GM12878 (cell line): ENCODE measurements at regions not wholly inside any gene's neighbourhood (a gene's known extent, or its start where the extent isn't known, plus 50 kb on each side); places are given as distances from the start of the nearest gene placed in this dataset.

Source experiments
- ATF7 ChIP-seq: fragments of 450-650 bp; IDR thresholded peaks from 2 replicates; pipeline ENCODE4 v1.6.1; 2016; ENCODE audit warnings: low read depth, mild to moderate bottlenecking
- BCL11A ChIP-seq: IDR thresholded peaks from 2 replicates; pipeline ENCODE4 v1.6.1; 2011; ENCODE audit warnings: low read depth, low read length
- CBX5 ChIP-seq: sonication (generic); IDR thresholded peaks from 2 replicates; pipeline ENCODE4 v1.6.1; 2016; ENCODE audit warnings: low read depth, moderate library complexity, mild to moderate bottlenecking, inconsistent platforms
- EGR1 ChIP-seq, 2 experiments: IDR thresholded peaks; 1 replicate in 1 of 2; 2 replicates in 1 of 2; pipeline ENCODE4 v1.6.1; 2011 to 2012; ENCODE audit warnings: low read depth in 2 of 2, low read length in 2 of 2, borderline replicate concordance in 1 of 2, mild to moderate bottlenecking in 1 of 2, moderate library complexity in 1 of 2
- EP300 ChIP-seq, 2 experiments: fragments of 150-350 bp in 1 of 2; IDR thresholded peaks; 2 replicates each; pipeline ENCODE4 v1.6.1; 2011 to 2012; ENCODE audit warnings: low read depth in 2 of 2, low read length in 2 of 2, borderline replicate concordance in 1 of 2, improper control_type of control experiment in 1 of 2, inconsistent platforms in 1 of 2; ENCODE audit not compliant: control insufficient read depth in 1 of 2
- KDM1A ChIP-seq: fragments of 200-600 bp; sonication (generic); IDR thresholded peaks from 2 replicates; pipeline ENCODE4 v1.6.1; 2016; ENCODE audit warnings: borderline replicate concordance
- KLF5 ChIP-seq: fragments of 450-650 bp; IDR thresholded peaks from 2 replicates; pipeline ENCODE4 v1.6.1; 2014; ENCODE audit warnings: mild to moderate bottlenecking; ENCODE audit not compliant: partially characterized antibody
- LARP7 ChIP-seq: fragments of 450-650 bp; IDR thresholded peaks from 2 replicates; pipeline ENCODE4 v1.6.1; 2017; ENCODE audit warnings: mild to moderate bottlenecking
- MYB ChIP-seq: fragments of 150-350 bp; IDR thresholded peaks from 2 replicates; pipeline ENCODE4 v1.6.1; 2014; ENCODE audit warnings: mild to moderate bottlenecking, low read depth, low read length, borderline replicate concordance
- NR2C1 ChIP-seq: fragments of 450-650 bp; IDR thresholded peaks from 2 replicates; pipeline ENCODE4 v1.6.1; 2017; ENCODE audit warnings: antibody characterized with exemption, mild to moderate bottlenecking, moderate library complexity
- PAX5 ChIP-seq: IDR thresholded peaks from 2 replicates; pipeline ENCODE4 v1.6.1; 2011; ENCODE audit warnings: low read depth, low read length, borderline replicate concordance
- PAX8 ChIP-seq: fragments of 450-650 bp; IDR thresholded peaks from 2 replicates; pipeline ENCODE4 v1.6.1; 2017; ENCODE audit warnings: mild to moderate bottlenecking, moderate library complexity
- PML ChIP-seq: IDR thresholded peaks from 2 replicates; pipeline ENCODE4 v1.6.1; 2012; ENCODE audit warnings: low read length, inconsistent platforms
- RFX5 ChIP-seq: IDR thresholded peaks from 2 replicates; pipeline ENCODE4 v1.6.1; 2011; ENCODE audit warnings: low read depth, low read length, improper control_type of control experiment
- SMAD1 ChIP-seq: fragments of 450-650 bp; IDR thresholded peaks from 2 replicates; pipeline ENCODE4 v1.6.1; 2018; ENCODE audit warnings: mild to moderate bottlenecking, low read depth; ENCODE audit not compliant: partially characterized antibody
- SREBF1 ChIP-seq: IDR thresholded peaks from 2 replicates; pipeline ENCODE4 v1.6.1; 2012; ENCODE audit warnings: mild to moderate bottlenecking, low read length
- SRF ChIP-seq, 2 experiments: IDR thresholded peaks; 2 replicates each; pipeline ENCODE4 v1.6.1; 2011; ENCODE audit warnings: low read depth in 2 of 2, low read length in 2 of 2, mild to moderate bottlenecking in 1 of 2, moderate library complexity in 1 of 2
- TARDBP ChIP-seq: IDR thresholded peaks from 2 replicates; pipeline ENCODE4 v1.6.1; 2016; ENCODE audit warnings: borderline replicate concordance
- WRNIP1 ChIP-seq: IDR thresholded peaks from 2 replicates; pipeline ENCODE4 v1.6.1; 2011; ENCODE audit warnings: low read depth, low read length, improper control_type of control experiment, borderline replicate concordance
- ZZZ3 ChIP-seq: IDR thresholded peaks from 2 replicates; pipeline ENCODE4 v1.6.1; 2011; ENCODE audit warnings: low read depth; ENCODE audit not compliant: control insufficient read depth, insufficient read length
- TF ChIP-seq, protein P1 (sequence below): IDR thresholded peaks from 2 replicates; pipeline ENCODE4 v1.6.1; 2012; ENCODE audit warnings: low read depth, low read length, improper control_type of control experiment
- TF ChIP-seq, protein P2 (sequence below): fragments of 450-650 bp; IDR thresholded peaks from 2 replicates; pipeline ENCODE4 v1.6.1; 2016; ENCODE audit warnings: mild to moderate bottlenecking, moderate library complexity, borderline replicate concordance
- TF ChIP-seq, protein P3 (sequence below): fragments of 450-650 bp; IDR thresholded peaks from 2 replicates; pipeline ENCODE4 v1.6.1; 2018; ENCODE audit warnings: borderline replicate concordance, mild to moderate bottlenecking; ENCODE audit not compliant: partially characterized antibody
- TF ChIP-seq, protein P4 (sequence below): fragments of 450-650 bp; IDR thresholded peaks from 2 replicates; pipeline ENCODE4 v1.6.1; 2016; ENCODE audit warnings: mild to moderate bottlenecking

DNA sequence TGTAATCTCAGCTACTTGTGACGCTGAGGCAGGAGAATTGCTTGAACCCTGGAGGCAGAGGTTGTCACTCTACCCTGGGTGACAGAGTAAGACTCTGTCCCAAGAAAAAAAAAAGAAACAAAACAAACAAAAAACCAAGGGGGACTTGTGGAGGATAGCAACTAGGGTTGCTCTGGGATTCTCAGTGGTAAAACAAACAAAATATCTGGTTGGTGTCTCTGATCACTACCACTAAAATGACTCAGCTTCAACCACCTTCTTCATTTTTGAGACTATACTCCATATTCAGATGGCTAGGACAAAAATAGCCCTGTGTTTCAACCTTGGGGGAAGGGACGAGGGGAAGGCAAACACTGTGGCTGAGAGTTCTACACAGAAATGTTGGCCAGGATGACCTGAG is 110.3 kb downstream of the ARRDC3 start (continued):
- TF ChIP-seq EP300 (IDR thresholded peaks at IDR 0.05; ENCODE audit: borderline replicate concordance in 1 of 2, control insufficient read depth in 1 of 2, low read depth in 2 of 2, low read length in 2 of 2) = peak; percentile 78 to 88
- no peak for TF ChIP-seq KLF5
- peak; percentile 78 for TF ChIP-seq ATF7
- TF ChIP-seq SREBF1 = peak; percentile 70; the same call in 1 of the 2 replicates
- TF ChIP-seq CBX5 = peak; percentile 72; the same call in 1 of the 2 replicates
- no peak for TF ChIP-seq PAX8
- peak; percentile 94 for TF ChIP-seq BCL11A
- TF ChIP-seq PAX5 = peak; percentile 94
- TF ChIP-seq MYB = no peak
- no peak for TF ChIP-seq RFX5
- no peak for TF ChIP-seq ZZZ3
- TF ChIP-seq EGR1 (IDR thresholded peaks at IDR 0.05; ENCODE audit: borderline replicate concordance in 1 of 2, low read depth in 2 of 2, low read length in 2 of 2) = no peak
- TF ChIP-seq, protein P1, sequence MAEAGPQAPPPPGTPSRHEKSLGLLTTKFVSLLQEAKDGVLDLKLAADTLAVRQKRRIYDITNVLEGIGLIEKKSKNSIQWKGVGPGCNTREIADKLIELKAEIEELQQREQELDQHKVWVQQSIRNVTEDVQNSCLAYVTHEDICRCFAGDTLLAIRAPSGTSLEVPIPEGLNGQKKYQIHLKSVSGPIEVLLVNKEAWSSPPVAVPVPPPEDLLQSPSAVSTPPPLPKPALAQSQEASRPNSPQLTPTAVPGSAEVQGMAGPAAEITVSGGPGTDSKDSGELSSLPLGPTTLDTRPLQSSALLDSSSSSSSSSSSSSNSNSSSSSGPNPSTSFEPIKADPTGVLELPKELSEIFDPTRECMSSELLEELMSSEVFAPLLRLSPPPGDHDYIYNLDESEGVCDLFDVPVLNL = no peak
- TF ChIP-seq, protein P2, sequence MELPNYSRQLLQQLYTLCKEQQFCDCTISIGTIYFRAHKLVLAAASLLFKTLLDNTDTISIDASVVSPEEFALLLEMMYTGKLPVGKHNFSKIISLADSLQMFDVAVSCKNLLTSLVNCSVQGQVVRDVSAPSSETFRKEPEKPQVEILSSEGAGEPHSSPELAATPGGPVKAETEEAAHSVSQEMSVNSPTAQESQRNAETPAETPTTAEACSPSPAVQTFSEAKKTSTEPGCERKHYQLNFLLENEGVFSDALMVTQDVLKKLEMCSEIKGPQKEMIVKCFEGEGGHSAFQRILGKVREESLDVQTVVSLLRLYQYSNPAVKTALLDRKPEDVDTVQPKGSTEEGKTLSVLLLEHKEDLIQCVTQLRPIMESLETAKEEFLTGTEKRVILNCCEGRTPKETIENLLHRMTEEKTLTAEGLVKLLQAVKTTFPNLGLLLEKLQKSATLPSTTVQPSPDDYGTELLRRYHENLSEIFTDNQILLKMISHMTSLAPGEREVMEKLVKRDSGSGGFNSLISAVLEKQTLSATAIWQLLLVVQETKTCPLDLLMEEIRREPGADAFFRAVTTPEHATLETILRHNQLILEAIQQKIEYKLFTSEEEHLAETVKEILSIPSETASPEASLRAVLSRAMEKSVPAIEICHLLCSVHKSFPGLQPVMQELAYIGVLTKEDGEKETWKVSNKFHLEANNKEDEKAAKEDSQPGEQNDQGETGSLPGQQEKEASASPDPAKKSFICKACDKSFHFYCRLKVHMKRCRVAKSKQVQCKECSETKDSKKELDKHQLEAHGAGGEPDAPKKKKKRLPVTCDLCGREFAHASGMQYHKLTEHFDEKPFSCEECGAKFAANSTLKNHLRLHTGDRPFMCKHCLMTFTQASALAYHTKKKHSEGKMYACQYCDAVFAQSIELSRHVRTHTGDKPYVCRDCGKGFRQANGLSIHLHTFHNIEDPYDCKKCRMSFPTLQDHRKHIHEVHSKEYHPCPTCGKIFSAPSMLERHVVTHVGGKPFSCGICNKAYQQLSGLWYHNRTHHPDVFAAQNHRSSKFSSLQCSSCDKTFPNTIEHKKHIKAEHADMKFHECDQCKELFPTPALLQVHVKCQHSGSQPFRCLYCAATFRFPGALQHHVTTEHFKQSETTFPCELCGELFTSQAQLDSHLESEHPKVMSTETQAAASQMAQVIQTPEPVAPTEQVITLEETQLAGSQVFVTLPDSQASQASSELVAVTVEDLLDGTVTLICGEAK = no peak
- TF ChIP-seq WRNIP1 = no peak
- no peak for TF ChIP-seq TARDBP
- no peak for TF ChIP-seq SMAD1
- TF ChIP-seq SRF (IDR thresholded peaks at IDR 0.05; ENCODE audit: low read depth in 2 of 2, low read length in 2 of 2) = peak in 1 of 2 experiments; percentile 67; a peak in 2 of 4 replicates
- TF ChIP-seq KDM1A = no peak
- TF ChIP-seq NR2C1 = no peak
- TF ChIP-seq, protein P3, sequence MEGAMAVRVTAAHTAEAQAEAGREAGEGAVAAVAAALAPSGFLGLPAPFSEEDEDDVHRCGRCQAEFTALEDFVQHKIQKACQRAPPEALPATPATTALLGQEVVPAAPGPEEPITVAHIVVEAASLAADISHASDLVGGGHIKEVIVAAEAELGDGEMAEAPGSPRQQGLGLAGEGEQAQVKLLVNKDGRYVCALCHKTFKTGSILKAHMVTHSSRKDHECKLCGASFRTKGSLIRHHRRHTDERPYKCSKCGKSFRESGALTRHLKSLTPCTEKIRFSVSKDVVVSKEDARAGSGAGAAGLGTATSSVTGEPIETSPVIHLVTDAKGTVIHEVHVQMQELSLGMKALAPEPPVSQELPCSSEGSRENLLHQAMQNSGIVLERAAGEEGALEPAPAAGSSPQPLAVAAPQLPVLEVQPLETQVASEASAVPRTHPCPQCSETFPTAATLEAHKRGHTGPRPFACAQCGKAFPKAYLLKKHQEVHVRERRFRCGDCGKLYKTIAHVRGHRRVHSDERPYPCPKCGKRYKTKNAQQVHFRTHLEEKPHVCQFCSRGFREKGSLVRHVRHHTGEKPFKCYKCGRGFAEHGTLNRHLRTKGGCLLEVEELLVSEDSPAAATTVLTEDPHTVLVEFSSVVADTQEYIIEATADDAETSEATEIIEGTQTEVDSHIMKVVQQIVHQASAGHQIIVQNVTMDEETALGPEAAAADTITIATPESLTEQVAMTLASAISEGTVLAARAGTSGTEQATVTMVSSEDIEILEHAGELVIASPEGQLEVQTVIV = no peak
- peak; percentile 60 for TF ChIP-seq PML
- TF ChIP-seq LARP7 = no peak
- TF ChIP-seq, protein P4, sequence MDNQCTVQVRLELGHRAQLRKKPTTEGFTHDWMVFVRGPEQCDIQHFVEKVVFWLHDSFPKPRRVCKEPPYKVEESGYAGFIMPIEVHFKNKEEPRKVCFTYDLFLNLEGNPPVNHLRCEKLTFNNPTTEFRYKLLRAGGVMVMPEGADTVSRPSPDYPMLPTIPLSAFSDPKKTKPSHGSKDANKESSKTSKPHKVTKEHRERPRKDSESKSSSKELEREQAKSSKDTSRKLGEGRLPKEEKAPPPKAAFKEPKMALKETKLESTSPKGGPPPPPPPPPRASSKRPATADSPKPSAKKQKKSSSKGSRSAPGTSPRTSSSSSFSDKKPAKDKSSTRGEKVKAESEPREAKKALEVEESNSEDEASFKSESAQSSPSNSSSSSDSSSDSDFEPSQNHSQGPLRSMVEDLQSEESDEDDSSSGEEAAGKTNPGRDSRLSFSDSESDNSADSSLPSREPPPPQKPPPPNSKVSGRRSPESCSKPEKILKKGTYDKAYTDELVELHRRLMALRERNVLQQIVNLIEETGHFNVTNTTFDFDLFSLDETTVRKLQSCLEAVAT = peak; percentile 85
